ENCODE measurements at regions not wholly inside any gene's neighbourhood (a gene's known extent, or its start where the extent isn't known, plus 50 kb on each side); places are given as distances from the start of the nearest gene placed in this dataset.
"Not testable (repeated sequence)": the region's sequence is repeated elsewhere in the genome, so short reads cannot be mapped to it uniquely, and the experiment has no call there.

DNA sequence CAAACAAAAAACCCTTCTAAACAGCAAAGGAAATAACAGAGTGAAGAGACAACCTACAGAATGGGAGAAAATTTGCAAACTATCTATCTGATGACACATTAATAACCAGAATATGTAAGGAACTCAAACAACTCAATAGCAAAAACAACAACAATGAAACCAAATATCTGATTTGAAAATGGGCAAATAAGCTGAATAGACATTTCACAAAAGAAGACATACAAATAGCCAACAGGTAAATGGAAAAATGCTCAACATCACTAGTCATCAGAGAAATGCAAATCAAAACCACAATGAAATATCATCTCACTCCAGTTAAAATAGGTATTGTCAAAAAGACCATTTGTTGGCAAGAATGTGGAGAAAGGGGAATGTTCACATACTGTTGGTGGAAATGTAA, 57.6 kb upstream of the RC3H1 start:
- Histone ChIP-seq H3K4me3 (ENCODE audit: low read length in 2 of 2) (no peak overlapping the region), H3K9me3 (ENCODE audit: control insufficient read depth in 1 of 2, low read length in 2 of 2) (no peaks in the 10 kb centered on the region), H3K36me3 (ENCODE audit: insufficient read depth, low read length) (no peaks in the 10 kb centered on the region), H3K4me1 (ENCODE audit: insufficient read depth, low read length) (no peaks in the 10 kb centered on the region), H3K27ac (ENCODE audit: low read depth, low read length) (no peak overlapping the region), H3K27me3 (ENCODE audit: insufficient read depth, low read length) (no peaks in the 10 kb centered on the region)
- CTCF ChIA-PET (ENCODE audit: partially characterized antibody) = interaction anchor here (0.7 kb wide), 1 partner anchor 649 kb away, joined by 3 read pairs; no protein-coding TSS in a partner anchor
- Mint-ChIP-seq H3K36me3 (no peaks in the 10 kb centered on the region), H3K4me3 (no peak overlapping the region), H3K27me3 (no peaks in the 10 kb centered on the region), H3K4me1 (no peaks in the 10 kb centered on the region), H3K27ac (no peak overlapping the region), H3K9me3 (peaks cover 0 to 9% (median 5%) of the 10 kb centered on the region in 8 donors)
- no peak for DNase-seq
- POLR2A ChIA-PET (ENCODE audit: partially characterized antibody) = no interaction called here
- intact Hi-C loops (cut with micrococcal nuclease) = loop anchor here (5.0 to 10.0 kb wide), 3 partner anchors 105 to 1335 kb away; no protein-coding TSS in a partner anchor

DNA sequence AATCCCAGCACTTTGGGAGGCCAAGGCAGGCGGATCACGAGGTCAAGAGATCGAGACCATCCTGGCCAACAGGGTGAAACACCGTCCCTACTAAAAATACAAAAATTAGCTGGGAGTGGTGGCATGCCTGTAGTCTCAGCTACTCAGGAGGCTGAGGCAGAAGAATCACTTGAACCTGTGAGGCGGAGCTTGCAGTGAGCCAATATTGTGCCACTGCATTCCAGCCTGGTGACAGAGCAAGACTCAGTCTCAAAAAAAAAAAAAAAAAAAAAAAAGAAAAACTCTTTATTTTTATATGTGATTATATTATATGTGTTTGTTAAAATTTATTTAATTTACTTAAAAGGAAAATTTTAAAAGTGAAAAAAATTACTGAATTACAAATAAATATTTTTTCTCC, 56.8 kb upstream of the RC3H1 start:
- H3K4me3 Mint-ChIP-seq; H3K4me1 ChIP-seq (ENCODE audit: insufficient read depth, low read length); H3K36me3 Mint-ChIP-seq; H3K27me3 ChIP-seq (ENCODE audit: insufficient read depth, low read length); H3K9me3 Mint-ChIP-seq; POLR2A ChIA-PET (ENCODE audit: partially characterized antibody); H3K27me3 Mint-ChIP-seq; H3K36me3 ChIP-seq (ENCODE audit: insufficient read depth, low read length); H3K4me3 ChIP-seq (ENCODE audit: low read length in 2 of 2); H3K9me3 ChIP-seq (ENCODE audit: control insufficient read depth in 1 of 2, low read length in 2 of 2); H3K4me1 Mint-ChIP-seq; H3K27ac ChIP-seq (ENCODE audit: low read depth, low read length); DNase-seq; H3K27ac Mint-ChIP-seq: not testable (repeated sequence)
- intact Hi-C loops (cut with micrococcal nuclease) = loop anchor here (5.0 to 10.0 kb wide), 2 partner anchors 657 to 1334 kb away; no protein-coding TSS in a partner anchor
- CTCF ChIA-PET (ENCODE audit: partially characterized antibody) = interaction anchor here (0.7 kb wide), 1 partner anchor 648 kb away, joined by 3 read pairs; no protein-coding TSS in a partner anchor

GRCh38 chr1:174077749-174078490, 55.8 kb upstream of the RC3H1 start:
- Histone ChIP-seq H3K36me3 (ENCODE audit: insufficient read depth, low read length) (no peaks in the 10 kb centered on the region), H3K4me3 (ENCODE audit: low read length in 2 of 2) (no peak overlapping the region), H3K9me3 (ENCODE audit: control insufficient read depth in 1 of 2, low read length in 2 of 2) (no peaks in the 10 kb centered on the region), H3K27ac (ENCODE audit: low read depth, low read length) (no peak overlapping the region), H3K27me3 (ENCODE audit: insufficient read depth, low read length) (no peaks in the 10 kb centered on the region), H3K4me1 (ENCODE audit: insufficient read depth, low read length) (no peaks in the 10 kb centered on the region)
- Mint-ChIP-seq H3K4me1 (no peaks in the 10 kb centered on the region), H3K9me3 (peaks cover 0 to 9% (median 5%) of the 10 kb centered on the region in 8 donors), H3K4me3 (no peak overlapping the region), H3K36me3 (no peaks in the 10 kb centered on the region), H3K27me3 (peaks cover 0 to 2% of the 10 kb centered on the region in 2 donors), H3K27ac (no peak overlapping the region)
- intact Hi-C loops (cut with micrococcal nuclease) = loop anchor here (5.0 to 10.0 kb wide), 2 partner anchors 656 to 1333 kb away; no protein-coding TSS in a partner anchor
- ChIA-PET POLR2A (ENCODE audit: partially characterized antibody) (no interaction called here), CTCF (ENCODE audit: partially characterized antibody) (no interaction called here)
- DNase-seq = no peak

DNA sequence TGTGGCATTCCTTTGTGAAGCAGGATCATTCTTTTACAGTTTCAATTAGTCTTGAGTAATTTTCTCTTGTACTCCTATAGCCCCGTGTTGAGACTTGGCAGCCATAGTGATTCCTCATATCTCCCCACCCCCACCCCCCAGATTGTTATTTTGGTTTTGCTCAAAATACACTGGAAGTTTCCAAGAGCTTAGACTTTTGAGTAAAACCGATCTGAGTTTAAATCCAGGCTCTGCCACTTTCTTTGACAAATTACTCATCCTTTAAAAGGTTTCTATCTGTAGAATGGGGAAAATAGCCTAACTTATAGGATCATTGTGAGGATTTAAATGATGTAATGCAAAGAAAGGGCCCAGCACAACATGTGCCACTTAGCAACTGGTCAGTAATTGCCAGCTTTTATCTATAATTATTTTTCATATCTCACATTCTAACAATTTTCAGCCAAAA, 53.1 kb upstream of the RC3H1 start:
- H3K9me3 Mint-ChIP-seq = no peaks in the 10 kb centered on the region
- CTCF ChIA-PET (ENCODE audit: partially characterized antibody) = no interaction called here

DNA sequence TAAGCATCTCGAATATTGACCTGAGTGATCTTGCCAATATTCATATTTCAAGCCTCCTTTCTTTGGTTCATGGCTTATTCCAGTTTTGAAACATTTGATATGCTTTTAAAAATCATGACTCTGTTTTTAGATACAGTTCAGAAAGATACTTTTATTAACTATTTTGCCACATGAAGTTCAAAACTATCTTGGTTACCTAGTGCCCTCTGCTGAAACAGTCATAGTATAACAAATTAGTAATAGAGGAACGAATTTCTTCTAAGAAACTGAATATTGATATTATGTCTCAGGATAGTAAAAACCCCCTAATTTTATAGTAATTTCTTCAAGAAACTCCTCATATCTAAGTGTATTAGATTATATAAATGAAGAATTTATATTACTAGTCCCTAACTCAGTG, 52.6 kb upstream of the RC3H1 start:
- intact Hi-C loops (cut with micrococcal nuclease) = loop anchor here (5.0 to 10.0 kb wide), 2 partner anchors 652 to 1330 kb away; no protein-coding TSS in a partner anchor
- Mint-ChIP-seq H3K9me3 (no peaks in the 10 kb centered on the region), H3K4me3 (no peak overlapping the region), H3K4me1 (no peaks in the 10 kb centered on the region), H3K27me3 (peaks cover 0 to 4% of the 10 kb centered on the region in 2 donors), H3K27ac (no peak overlapping the region), H3K36me3 (no peaks in the 10 kb centered on the region)
- Histone ChIP-seq H3K9me3 (ENCODE audit: control insufficient read depth in 1 of 2, low read length in 2 of 2) (no peaks in the 10 kb centered on the region), H3K36me3 (ENCODE audit: insufficient read depth, low read length) (no peaks in the 10 kb centered on the region), H3K27me3 (ENCODE audit: insufficient read depth, low read length) (no peaks in the 10 kb centered on the region), H3K4me1 (ENCODE audit: insufficient read depth, low read length) (no peaks in the 10 kb centered on the region), H3K4me3 (ENCODE audit: low read length in 2 of 2) (no peak overlapping the region), H3K27ac (ENCODE audit: low read depth, low read length) (no peak overlapping the region)
- POLR2A ChIA-PET (ENCODE audit: partially characterized antibody) = no interaction called here
- peak in 2 of 5 donors; percentile 6 to 14 for DNase-seq
- CTCF ChIA-PET (ENCODE audit: partially characterized antibody) = no interaction called here

More for the DNA sequence above, 53.1 kb upstream of the RC3H1 start:
- no peak overlapping the region for H3K4me3 Mint-ChIP-seq
- intact Hi-C loops (cut with micrococcal nuclease) = loop anchor here (5.0 to 10.0 kb wide), 2 partner anchors 653 to 1330 kb away; no protein-coding TSS in a partner anchor
- Histone ChIP-seq H3K4me3 (ENCODE audit: low read length in 2 of 2) (no peak overlapping the region), H3K36me3 (ENCODE audit: insufficient read depth, low read length) (no peaks in the 10 kb centered on the region), H3K4me1 (ENCODE audit: insufficient read depth, low read length) (no peaks in the 10 kb centered on the region), H3K9me3 (ENCODE audit: control insufficient read depth in 1 of 2, low read length in 2 of 2) (no peaks in the 10 kb centered on the region), H3K27me3 (ENCODE audit: insufficient read depth, low read length) (no peaks in the 10 kb centered on the region), H3K27ac (ENCODE audit: low read depth, low read length) (no peak overlapping the region)
- H3K36me3 Mint-ChIP-seq = no peaks in the 10 kb centered on the region
- POLR2A ChIA-PET (ENCODE audit: partially characterized antibody) = no interaction called here
- H3K4me1 Mint-ChIP-seq = no peaks in the 10 kb centered on the region
- DNase-seq = no peak
- H3K27me3 Mint-ChIP-seq = peaks cover 0 to 4% of the 10 kb centered on the region in 2 donors
- H3K27ac Mint-ChIP-seq = no peak overlapping the region

- Histone ChIP-seq H3K4me3 (ENCODE audit: low read length in 2 of 2) (no peak overlapping the region), H3K27ac (ENCODE audit: low read depth, low read length) (no peak overlapping the region), H3K4me1 (ENCODE audit: insufficient read depth, low read length) (peaks cover 8% of the 10 kb centered on the region), H3K27me3 (ENCODE audit: insufficient read depth, low read length) (no peaks in the 10 kb centered on the region), H3K9me3 (ENCODE audit: control insufficient read depth in 1 of 2, low read length in 2 of 2) (no peaks in the 10 kb centered on the region), H3K36me3 (ENCODE audit: insufficient read depth, low read length) (no peaks in the 10 kb centered on the region)
- Mint-ChIP-seq H3K36me3 (no peaks in the 10 kb centered on the region), H3K27me3 (peaks cover 0 to 4% of the 10 kb centered on the region in 2 donors), H3K9me3 (no peaks in the 10 kb centered on the region), H3K4me3 (no peak overlapping the region), H3K4me1 (peaks cover 6 to 10% (median 9%) of the 10 kb centered on the region in 4 donors), H3K27ac (no peak overlapping the region)
- intact Hi-C loops (cut with micrococcal nuclease) = loop anchor here (10.0 kb wide), 1 partner anchor 1328 kb away; no protein-coding TSS in a partner anchor
- no peak for DNase-seq
- ChIA-PET CTCF (ENCODE audit: partially characterized antibody) (no interaction called here), POLR2A (ENCODE audit: partially characterized antibody) (no interaction called here)
Measured at GRCh38 chr1:174072581-174072980, 50.4 kb upstream of the RC3H1 start.

Data from CD4-positive, alpha-beta memory T cell (primary cell).